GM21367 (cell line): ENCODE measurements at regions not wholly inside any gene's neighbourhood (a gene's known extent, or its start where the extent isn't known, plus 50 kb on each side); places are given as distances from the start of the nearest gene placed in this dataset.
A peak's percentile ranks its signal among the peaks of the same experiment; 100 is the strongest.
"Not testable (repeated sequence)": the region's sequence is repeated elsewhere in the genome, so short reads cannot be mapped to it uniquely, and the experiment has no call there.

Source experiments
- ATAC-seq: cut with Tn5 transposase; IDR thresholded peaks from one replicate; pipeline ENCODE4 v1.9.1; 2021; ENCODE audit not compliant: unreplicated experiment

GRCh38 chrX:136975684-136976470, 57.9 kb downstream of the GPR101 start:
- no peak for ATAC-seq

- ATAC-seq, result no peak
Observed at GRCh38 chrX:136967966-136968365, 65.8 kb downstream of the GPR101 start.

- ATAC-seq, result no peak
Observed at GRCh38 chrX:136963973-136964372, 69.8 kb downstream of the GPR101 start.

- ATAC-seq, result no peak
Observed at GRCh38 chrX:136961594-136962135, 72.1 kb downstream of the GPR101 start.

- no peak for ATAC-seq
Observed at GRCh38 chrX:136954930-136955329, 74.4 kb upstream of the RBMX start.

GRCh38 chrX:136953867-136954787, 73.6 kb upstream of the RBMX start:
- peak; percentile 91 for ATAC-seq

GRCh38 chrX:136950211-136950610, 69.7 kb upstream of the RBMX start:
- ATAC-seq, result no peak

GRCh38 chrX:136941396-136942337, 61.1 kb upstream of the RBMX start:
- no peak for ATAC-seq

- ATAC-seq, result no peak
Observed at GRCh38 chrX:136936183-136936549, 55.6 kb upstream of the RBMX start.

- ATAC-seq, result not testable (repeated sequence)
Observed at GRCh38 chrX:136935533-136936182, 55.1 kb upstream of the RBMX start.

GRCh38 chrX:136934652-136935051, 54.1 kb upstream of the RBMX start:
- ATAC-seq, result not testable (repeated sequence)

- ATAC-seq, result no peak
Observed at GRCh38 chrX:136933611-136934145, 53.2 kb upstream of the RBMX start.

- no peak for ATAC-seq
Observed at GRCh38 chrX:136931661-136932060, 51.1 kb upstream of the RBMX start.
